Hepatocyte (in vitro differentiated cells): ENCODE measurements at regions not wholly inside any gene's neighbourhood (a gene's known extent, or its start where the extent isn't known, plus 50 kb on each side); places are given as distances from the start of the nearest gene placed in this dataset.

Experiments
- DNase-seq: peaks from one replicate; pipeline ENCODE4 v3.0.0-alpha.2; 2016; ENCODE audit warnings: low spot score
- H2AFZ ChIP-seq: fragments of 200-600 bp; sonication (generic); 2 replicates; pipeline ENCODE4 v1.6.0; 2016; ENCODE audit warnings: antibody characterized with exemption, mild to moderate bottlenecking
- H3K27ac ChIP-seq: fragments of 200-600 bp; sonication (generic); 2 replicates; pipeline ENCODE4 v1.5.1; 2016; ENCODE audit warnings: mild to moderate bottlenecking
- H3K27me3 ChIP-seq: fragments of 200-600 bp; sonication (generic); 2 replicates; pipeline ENCODE4 v1.6.1; 2016
- H3K36me3 ChIP-seq: fragments of 200-600 bp; sonication (generic); replicated peaks from 2 replicates; pipeline ENCODE4 v1.5.1; 2016; ENCODE audit warnings: low read depth; ENCODE audit not compliant: insufficient read depth
- H3K4me1 ChIP-seq: fragments of 200-600 bp; sonication (generic); 2 replicates; pipeline ENCODE4 v1.5.1; 2016; ENCODE audit warnings: mild to moderate bottlenecking, moderate library complexity; ENCODE audit not compliant: insufficient read depth
- H3K4me2 ChIP-seq: fragments of 200-600 bp; sonication (generic); 2 replicates; pipeline ENCODE4 v1.6.0; 2016
- H3K4me3 ChIP-seq: fragments of 200-600 bp; sonication (generic); 2 replicates; pipeline ENCODE4 v1.5.1; 2016; ENCODE audit warnings: mild to moderate bottlenecking
- H3K79me2 ChIP-seq: fragments of 200-600 bp; sonication (generic); 2 replicates; pipeline ENCODE4 v1.6.0; 2017; ENCODE audit warnings: mild to moderate bottlenecking
- H3K9me2 ChIP-seq: fragments of 200-600 bp; sonication (generic); replicated peaks from 2 replicates; pipeline ENCODE4 v1.6.0; 2017; ENCODE audit warnings: mild to moderate bottlenecking; ENCODE audit not compliant: insufficient read depth
- H3K9me3 ChIP-seq: fragments of 200-600 bp; sonication (generic); 2 replicates; pipeline ENCODE4 v1.5.1; 2016; ENCODE audit warnings: low read depth, mild to moderate bottlenecking
- H4K20me1 ChIP-seq: fragments of 200-600 bp; sonication (generic); 2 replicates; pipeline ENCODE4 v1.6.0; 2016; ENCODE audit warnings: mild to moderate bottlenecking; ENCODE audit not compliant: insufficient read depth, poor library complexity, severe bottlenecking
- EZH2 ChIP-seq: fragments of 200-600 bp; sonication (generic); IDR thresholded peaks from 2 replicates; pipeline ENCODE4 v1.6.1; 2016; ENCODE audit warnings: antibody characterized with exemption, mild to moderate bottlenecking, borderline replicate concordance
- EZH2phosphoT487 ChIP-seq: fragments of 200-600 bp; sonication (generic); IDR thresholded peaks from one replicate; pipeline ENCODE4 v1.6.1; 2018; ENCODE audit warnings: antibody characterized with exemption, mild to moderate bottlenecking, low read depth, moderate library complexity; ENCODE audit not compliant: unreplicated experiment, severe bottlenecking
- WGBS: methylation state at CpG from one replicate; pipeline ENCODE4 v1.1.6; 2016; ENCODE audit warnings: low lambda C conversion rate; ENCODE audit errors: missing lambda C conversion rate; 5-methylcytosine and 5-hydroxymethylcytosine counted together
- TF ChIP-seq, protein P1 (sequence below): fragments of 200-600 bp; sonication (generic); IDR thresholded peaks from 2 replicates; pipeline ENCODE4 v1.5.1; 2016; ENCODE audit warnings: antibody characterized with exemption, mild to moderate bottlenecking; ENCODE audit not compliant: poor library complexity

DNA sequence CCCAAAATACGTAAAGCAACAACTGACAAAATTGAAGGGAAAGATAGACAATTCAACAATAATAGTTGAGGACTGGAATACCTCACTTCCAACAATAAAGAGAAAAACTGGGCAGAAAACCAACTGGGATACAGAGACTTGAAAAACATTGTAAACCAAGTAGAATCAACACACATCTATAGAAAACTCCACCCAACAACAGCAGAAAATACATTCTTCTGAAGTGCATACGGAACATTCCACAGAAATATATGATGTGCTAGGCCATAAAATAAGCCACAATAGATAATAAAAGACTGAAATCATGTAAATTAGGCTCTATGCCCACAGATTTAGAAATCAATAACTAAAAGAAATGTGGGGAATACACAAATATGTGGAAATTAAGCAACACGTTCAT is 98.4 kb upstream of the THBS1 start:
- Histone ChIP-seq H3K9me2 (no peaks in the 10 kb centered on the region), H3K4me1 (no peaks in the 10 kb centered on the region), H3K27ac (no peak overlapping the region), H3K4me3 (no peak overlapping the region), H3K27me3 (no peaks in the 10 kb centered on the region), H3K4me2 (no peak overlapping the region), H3K79me2 (no peaks in the 10 kb centered on the region), H2AFZ (no peak overlapping the region), H3K9me3 (no peaks in the 10 kb centered on the region), H4K20me1 (no peaks in the 10 kb centered on the region), H3K36me3 (no peaks in the 10 kb centered on the region)
- WGBS = 43% methylated on average over 3 of the region's 3 CpGs
- DNase-seq = no peak
- TF ChIP-seq, protein P1, sequence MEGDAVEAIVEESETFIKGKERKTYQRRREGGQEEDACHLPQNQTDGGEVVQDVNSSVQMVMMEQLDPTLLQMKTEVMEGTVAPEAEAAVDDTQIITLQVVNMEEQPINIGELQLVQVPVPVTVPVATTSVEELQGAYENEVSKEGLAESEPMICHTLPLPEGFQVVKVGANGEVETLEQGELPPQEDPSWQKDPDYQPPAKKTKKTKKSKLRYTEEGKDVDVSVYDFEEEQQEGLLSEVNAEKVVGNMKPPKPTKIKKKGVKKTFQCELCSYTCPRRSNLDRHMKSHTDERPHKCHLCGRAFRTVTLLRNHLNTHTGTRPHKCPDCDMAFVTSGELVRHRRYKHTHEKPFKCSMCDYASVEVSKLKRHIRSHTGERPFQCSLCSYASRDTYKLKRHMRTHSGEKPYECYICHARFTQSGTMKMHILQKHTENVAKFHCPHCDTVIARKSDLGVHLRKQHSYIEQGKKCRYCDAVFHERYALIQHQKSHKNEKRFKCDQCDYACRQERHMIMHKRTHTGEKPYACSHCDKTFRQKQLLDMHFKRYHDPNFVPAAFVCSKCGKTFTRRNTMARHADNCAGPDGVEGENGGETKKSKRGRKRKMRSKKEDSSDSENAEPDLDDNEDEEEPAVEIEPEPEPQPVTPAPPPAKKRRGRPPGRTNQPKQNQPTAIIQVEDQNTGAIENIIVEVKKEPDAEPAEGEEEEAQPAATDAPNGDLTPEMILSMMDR = no peak
- TF ChIP-seq EZH2phosphoT487 = no peak
- no peak for TF ChIP-seq EZH2

DNA sequence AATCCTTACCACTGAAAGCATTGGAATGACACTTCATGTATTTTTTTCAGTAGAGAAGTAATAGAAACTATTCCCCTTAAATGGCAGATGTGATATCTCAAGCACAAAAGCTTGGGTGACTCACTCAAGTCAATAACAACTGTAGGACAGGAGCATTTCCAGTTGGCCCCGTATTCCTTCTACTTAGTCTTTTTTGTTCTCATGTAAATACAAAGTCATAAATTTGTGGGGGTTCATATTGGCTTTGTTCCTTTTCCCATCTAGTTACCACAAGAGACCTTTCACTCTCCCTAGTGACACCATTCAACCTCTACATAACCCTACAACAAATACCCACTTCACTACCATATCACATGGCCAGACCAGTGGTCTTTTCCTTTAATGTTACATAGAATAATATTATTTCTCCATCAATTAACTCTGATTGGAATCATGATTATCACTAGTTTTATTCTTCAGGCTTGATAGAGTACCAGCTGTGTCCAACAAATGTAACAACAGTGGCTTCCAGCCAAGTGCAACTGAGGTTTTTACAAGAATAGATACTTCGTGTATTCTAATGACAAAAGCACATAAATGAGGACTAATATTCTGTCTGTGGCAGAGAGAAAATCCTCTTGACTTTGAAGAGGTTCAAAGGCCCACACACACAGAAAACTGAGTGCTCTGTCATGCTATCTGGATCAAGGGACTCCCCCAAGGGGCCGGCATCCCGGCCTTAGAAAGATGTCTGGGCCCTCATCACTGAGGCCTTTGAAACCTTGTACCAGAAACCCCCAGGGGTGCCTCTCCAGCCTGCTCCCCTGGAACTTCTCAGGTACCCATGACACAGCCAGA is 94.0 kb upstream of the THBS1 start:
- no peak for TF ChIP-seq EZH2phosphoT487
- TF ChIP-seq, protein P1 = no peak
- no peak for TF ChIP-seq EZH2
- H3K9me3 ChIP-seq = no peaks in the 10 kb centered on the region
- H3K27me3 ChIP-seq = no peaks in the 10 kb centered on the region
- no peaks in the 10 kb centered on the region for H3K79me2 ChIP-seq
- H2AFZ ChIP-seq = no peak overlapping the region
- H3K36me3 ChIP-seq = no peaks in the 10 kb centered on the region
- H3K4me2 ChIP-seq = no peak overlapping the region
- H3K27ac ChIP-seq = no peak overlapping the region
- WGBS = 76% methylated on average over 4 of the region's 4 CpGs
- H3K4me3 ChIP-seq = no peak overlapping the region
- no peak for DNase-seq
- H4K20me1 ChIP-seq = no peaks in the 10 kb centered on the region
- no peaks in the 10 kb centered on the region for H3K9me2 ChIP-seq
- H3K4me1 ChIP-seq = peaks cover 11% of the 10 kb centered on the region

DNA sequence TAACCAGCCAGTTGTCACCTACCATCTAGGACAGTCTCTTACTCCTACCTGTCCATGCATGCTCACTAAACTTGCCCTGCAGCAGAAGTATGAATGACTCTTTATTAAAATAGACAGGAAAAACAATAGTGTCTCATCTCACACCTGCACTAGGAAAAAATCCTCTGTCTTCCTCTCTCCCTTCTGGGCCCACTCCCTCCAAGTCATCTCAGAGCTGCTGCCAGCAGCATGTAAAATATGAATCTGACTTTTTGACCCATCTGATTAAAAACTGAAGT is 93.5 kb upstream of the THBS1 start:
- Histone ChIP-seq H3K79me2 (no peaks in the 10 kb centered on the region), H3K4me3 (no peak overlapping the region), H3K4me1 (peaks cover 17% of the 10 kb centered on the region), H3K4me2 (no peak overlapping the region), H3K27me3 (no peaks in the 10 kb centered on the region), H3K36me3 (no peaks in the 10 kb centered on the region), H3K27ac (no peak overlapping the region), H4K20me1 (no peaks in the 10 kb centered on the region), H3K9me2 (no peaks in the 10 kb centered on the region), H2AFZ (no peak overlapping the region), H3K9me3 (no peaks in the 10 kb centered on the region)
- DNase-seq = no peak
- TF ChIP-seq, protein P1 = no peak
- TF ChIP-seq EZH2 = no peak
- TF ChIP-seq EZH2phosphoT487 = no peak
